ENCODE measurements at regions not wholly inside any gene's neighbourhood (a gene's known extent, or its start where the extent isn't known, plus 50 kb on each side); places are given as distances from the start of the nearest gene placed in this dataset.

GRCh38 chr18:42623935-42624334, 491.6 kb downstream of the RIT2 start:
- no peak for TF ChIP-seq EZH2 (IDR thresholded peaks at IDR 0.05; ENCODE audit: insufficient read depth, poor library complexity, severe bottlenecking)
- no peak for TF ChIP-seq EZH2phosphoT487 (IDR thresholded peaks at IDR 0.05; ENCODE audit: insufficient read depth, low read depth)
